ENCODE measurements at regions not wholly inside any gene's neighbourhood (a gene's known extent, or its start where the extent isn't known, plus 50 kb on each side); places are given as distances from the start of the nearest gene placed in this dataset.

- FAIRE-seq: no peak
- dilution Hi-C loops (cut with MboI; ENCODE audit: extremely low pct_ligation_motif_present, low sequenced_read_pairs): no loop called here
- no peak for TF ChIP-seq EZH2 (IDR thresholded peaks at IDR 0.05; ENCODE audit: low read length)
- TF ChIP-seq CTCF (optimal IDR thresholded peaks at IDR 0.05 in 1 of 3, IDR thresholded peaks at IDR 0.05 in 1 of 3, conservative IDR thresholded peaks at IDR 0.05 in 1 of 3; ENCODE audit: extremely low read depth in 1 of 3, insufficient read depth in 2 of 3, low read length in 3 of 3): no peak
Observed at GRCh38 chr3:181432992-181433391, 278.7 kb upstream of the SOX2 start.

GRCh38 chr3:181431748-181432147 is 280.0 kb upstream of the SOX2 start:
- Histone ChIP-seq H3K9ac (ENCODE audit: control insufficient read depth, extremely low read depth, insufficient read depth, low read length) (no peak overlapping the region), H4K20me1 (ENCODE audit: control insufficient read depth, extremely low read depth, insufficient read depth, low read length) (no peaks in the 10 kb centered on the region), H3K79me2 (ENCODE audit: control insufficient read depth, insufficient read depth, low read length) (no peaks in the 10 kb centered on the region), H3K4me3 (ENCODE audit: control insufficient read depth in 2 of 3, extremely low read depth in 1 of 3, insufficient read depth in 2 of 3, low read depth in 1 of 3, low read length in 3 of 3) (no peak overlapping the region), H3K4me2 (ENCODE audit: control insufficient read depth, extremely low read depth, insufficient read depth, low read depth, low read length) (no peak overlapping the region), H3K36me3 (ENCODE audit: control insufficient read depth in 2 of 2, extremely low read depth in 1 of 2, insufficient read depth in 2 of 2, low read length in 2 of 2) (no peaks in the 10 kb centered on the region), H3K27me3 (ENCODE audit: control insufficient read depth, extremely low read depth, insufficient read depth, low read length) (no peaks in the 10 kb centered on the region), H3K27ac (ENCODE audit: control insufficient read depth, insufficient read depth, low read length) (no peak overlapping the region), H3K9me1 (ENCODE audit: control insufficient read depth, extremely low read depth, insufficient read depth, low read length) (no peaks in the 10 kb centered on the region), H2AFZ (ENCODE audit: control insufficient read depth, low read length) (no peak overlapping the region), H3K4me1 (ENCODE audit: control insufficient read depth, extremely low read depth, insufficient read depth, low read length) (no peaks in the 10 kb centered on the region), H3K9me3 (ENCODE audit: control insufficient read depth, low read depth, low read length) (no peaks in the 10 kb centered on the region)
- no peak for FAIRE-seq
- dilution Hi-C loops (cut with MboI; ENCODE audit: extremely low pct_ligation_motif_present, low sequenced_read_pairs): no loop called here
- TF ChIP-seq EZH2 (IDR thresholded peaks at IDR 0.05; ENCODE audit: low read length) (no peak), CTCF (optimal IDR thresholded peaks at IDR 0.05 in 1 of 3, IDR thresholded peaks at IDR 0.05 in 1 of 3, conservative IDR thresholded peaks at IDR 0.05 in 1 of 3; ENCODE audit: extremely low read depth in 1 of 3, insufficient read depth in 2 of 3, low read length in 3 of 3) (no peak)
- DNase-seq (ENCODE audit: low read depth, low spot score): no peak

More at GRCh38 chr3:181432992-181433391, 278.7 kb upstream of the SOX2 start:
- Histone ChIP-seq H2AFZ (ENCODE audit: control insufficient read depth, low read length) (no peak overlapping the region), H3K9me1 (ENCODE audit: control insufficient read depth, extremely low read depth, insufficient read depth, low read length) (no peaks in the 10 kb centered on the region), H3K4me2 (ENCODE audit: control insufficient read depth, extremely low read depth, insufficient read depth, low read depth, low read length) (no peak overlapping the region), H3K4me3 (ENCODE audit: control insufficient read depth in 2 of 3, extremely low read depth in 1 of 3, insufficient read depth in 2 of 3, low read depth in 1 of 3, low read length in 3 of 3) (no peak overlapping the region), H3K4me1 (ENCODE audit: control insufficient read depth, extremely low read depth, insufficient read depth, low read length) (no peaks in the 10 kb centered on the region), H4K20me1 (ENCODE audit: control insufficient read depth, extremely low read depth, insufficient read depth, low read length) (no peaks in the 10 kb centered on the region), H3K27me3 (ENCODE audit: control insufficient read depth, extremely low read depth, insufficient read depth, low read length) (no peaks in the 10 kb centered on the region), H3K9me3 (ENCODE audit: control insufficient read depth, low read depth, low read length) (no peaks in the 10 kb centered on the region), H3K79me2 (ENCODE audit: control insufficient read depth, insufficient read depth, low read length) (no peaks in the 10 kb centered on the region), H3K27ac (ENCODE audit: control insufficient read depth, insufficient read depth, low read length) (no peak overlapping the region), H3K36me3 (ENCODE audit: control insufficient read depth in 2 of 2, extremely low read depth in 1 of 2, insufficient read depth in 2 of 2, low read length in 2 of 2) (no peaks in the 10 kb centered on the region), H3K9ac (ENCODE audit: control insufficient read depth, extremely low read depth, insufficient read depth, low read length) (no peak overlapping the region)
- DNase-seq (ENCODE audit: low read depth, low spot score): no peak
